Hepatocyte (in vitro differentiated cells): ENCODE measurements at regions not wholly inside any gene's neighbourhood (a gene's known extent, or its start where the extent isn't known, plus 50 kb on each side); places are given as distances from the start of the nearest gene placed in this dataset.

Source experiments
- DNase-seq: peaks from one replicate; pipeline ENCODE4 v3.0.0-alpha.2; 2016; ENCODE audit warnings: low spot score
- H2AFZ ChIP-seq: fragments of 200-600 bp; sonication (generic); 2 replicates; pipeline ENCODE4 v1.6.0; 2016; ENCODE audit warnings: antibody characterized with exemption, mild to moderate bottlenecking
- H3K27ac ChIP-seq: fragments of 200-600 bp; sonication (generic); 2 replicates; pipeline ENCODE4 v1.5.1; 2016; ENCODE audit warnings: mild to moderate bottlenecking
- H3K27me3 ChIP-seq: fragments of 200-600 bp; sonication (generic); 2 replicates; pipeline ENCODE4 v1.6.1; 2016
- H3K36me3 ChIP-seq: fragments of 200-600 bp; sonication (generic); replicated peaks from 2 replicates; pipeline ENCODE4 v1.5.1; 2016; ENCODE audit warnings: low read depth; ENCODE audit not compliant: insufficient read depth
- H3K4me1 ChIP-seq: fragments of 200-600 bp; sonication (generic); 2 replicates; pipeline ENCODE4 v1.5.1; 2016; ENCODE audit warnings: mild to moderate bottlenecking, moderate library complexity; ENCODE audit not compliant: insufficient read depth
- H3K4me2 ChIP-seq: fragments of 200-600 bp; sonication (generic); 2 replicates; pipeline ENCODE4 v1.6.0; 2016
- H3K4me3 ChIP-seq: fragments of 200-600 bp; sonication (generic); 2 replicates; pipeline ENCODE4 v1.5.1; 2016; ENCODE audit warnings: mild to moderate bottlenecking
- H3K79me2 ChIP-seq: fragments of 200-600 bp; sonication (generic); 2 replicates; pipeline ENCODE4 v1.6.0; 2017; ENCODE audit warnings: mild to moderate bottlenecking
- H3K9me2 ChIP-seq: fragments of 200-600 bp; sonication (generic); replicated peaks from 2 replicates; pipeline ENCODE4 v1.6.0; 2017; ENCODE audit warnings: mild to moderate bottlenecking; ENCODE audit not compliant: insufficient read depth
- H3K9me3 ChIP-seq: fragments of 200-600 bp; sonication (generic); 2 replicates; pipeline ENCODE4 v1.5.1; 2016; ENCODE audit warnings: low read depth, mild to moderate bottlenecking
- H4K20me1 ChIP-seq: fragments of 200-600 bp; sonication (generic); 2 replicates; pipeline ENCODE4 v1.6.0; 2016; ENCODE audit warnings: mild to moderate bottlenecking; ENCODE audit not compliant: insufficient read depth, poor library complexity, severe bottlenecking
- EZH2 ChIP-seq: fragments of 200-600 bp; sonication (generic); IDR thresholded peaks from 2 replicates; pipeline ENCODE4 v1.6.1; 2016; ENCODE audit warnings: antibody characterized with exemption, mild to moderate bottlenecking, borderline replicate concordance
- EZH2phosphoT487 ChIP-seq: fragments of 200-600 bp; sonication (generic); IDR thresholded peaks from one replicate; pipeline ENCODE4 v1.6.1; 2018; ENCODE audit warnings: antibody characterized with exemption, mild to moderate bottlenecking, low read depth, moderate library complexity; ENCODE audit not compliant: unreplicated experiment, severe bottlenecking
- WGBS: methylation state at CpG from one replicate; pipeline ENCODE4 v1.1.6; 2016; ENCODE audit warnings: low lambda C conversion rate; ENCODE audit errors: missing lambda C conversion rate; 5-methylcytosine and 5-hydroxymethylcytosine counted together
- TF ChIP-seq, protein P1 (sequence below): fragments of 200-600 bp; sonication (generic); IDR thresholded peaks from 2 replicates; pipeline ENCODE4 v1.5.1; 2016; ENCODE audit warnings: antibody characterized with exemption, mild to moderate bottlenecking; ENCODE audit not compliant: poor library complexity

DNA sequence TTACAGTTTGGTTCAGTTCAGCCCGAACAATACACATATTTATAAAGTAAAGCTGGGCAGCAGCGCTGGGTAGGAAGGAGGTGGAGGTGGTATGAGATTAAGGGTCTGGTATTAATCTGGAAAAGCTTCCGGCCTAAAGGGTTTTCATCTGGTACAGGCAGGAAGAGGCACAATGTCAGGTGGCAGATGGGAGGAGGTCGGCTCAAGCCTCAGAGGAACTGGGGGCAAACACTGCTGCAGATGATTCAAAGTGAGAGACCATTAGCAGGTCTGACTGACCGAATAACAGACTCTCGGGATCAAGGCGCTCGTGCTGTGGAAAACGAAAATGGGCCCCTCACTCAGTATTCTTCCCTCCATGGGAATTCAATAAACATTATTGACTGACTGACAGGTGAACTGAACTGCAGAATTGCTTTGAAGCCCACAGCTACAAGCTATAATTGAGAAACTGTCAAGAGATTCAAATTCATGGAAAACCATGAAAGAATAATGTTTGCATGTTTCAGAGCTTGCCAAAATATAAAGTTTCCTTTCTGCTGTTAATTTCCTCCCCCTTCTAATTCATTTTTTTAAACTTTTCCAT is 75.3 kb downstream of the TMEM167A start:
- Histone ChIP-seq H3K27me3 (no peaks in the 10 kb centered on the region), H3K27ac (no peak overlapping the region), H3K9me2 (no peaks in the 10 kb centered on the region), H3K4me3 (no peak overlapping the region), H2AFZ (no peak overlapping the region), H3K79me2 (no peaks in the 10 kb centered on the region), H3K9me3 (no peaks in the 10 kb centered on the region), H3K36me3 (no peaks in the 10 kb centered on the region), H4K20me1 (no peaks in the 10 kb centered on the region), H3K4me1 (no peaks in the 10 kb centered on the region), H3K4me2 (no peak overlapping the region)
- DNase-seq, result no peak
- 80% methylated on average over 9 of the region's 9 CpGs for WGBS
- TF ChIP-seq, protein P1, sequence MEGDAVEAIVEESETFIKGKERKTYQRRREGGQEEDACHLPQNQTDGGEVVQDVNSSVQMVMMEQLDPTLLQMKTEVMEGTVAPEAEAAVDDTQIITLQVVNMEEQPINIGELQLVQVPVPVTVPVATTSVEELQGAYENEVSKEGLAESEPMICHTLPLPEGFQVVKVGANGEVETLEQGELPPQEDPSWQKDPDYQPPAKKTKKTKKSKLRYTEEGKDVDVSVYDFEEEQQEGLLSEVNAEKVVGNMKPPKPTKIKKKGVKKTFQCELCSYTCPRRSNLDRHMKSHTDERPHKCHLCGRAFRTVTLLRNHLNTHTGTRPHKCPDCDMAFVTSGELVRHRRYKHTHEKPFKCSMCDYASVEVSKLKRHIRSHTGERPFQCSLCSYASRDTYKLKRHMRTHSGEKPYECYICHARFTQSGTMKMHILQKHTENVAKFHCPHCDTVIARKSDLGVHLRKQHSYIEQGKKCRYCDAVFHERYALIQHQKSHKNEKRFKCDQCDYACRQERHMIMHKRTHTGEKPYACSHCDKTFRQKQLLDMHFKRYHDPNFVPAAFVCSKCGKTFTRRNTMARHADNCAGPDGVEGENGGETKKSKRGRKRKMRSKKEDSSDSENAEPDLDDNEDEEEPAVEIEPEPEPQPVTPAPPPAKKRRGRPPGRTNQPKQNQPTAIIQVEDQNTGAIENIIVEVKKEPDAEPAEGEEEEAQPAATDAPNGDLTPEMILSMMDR, result no peak
- no peak for TF ChIP-seq EZH2phosphoT487
- no peak for TF ChIP-seq EZH2

DNA sequence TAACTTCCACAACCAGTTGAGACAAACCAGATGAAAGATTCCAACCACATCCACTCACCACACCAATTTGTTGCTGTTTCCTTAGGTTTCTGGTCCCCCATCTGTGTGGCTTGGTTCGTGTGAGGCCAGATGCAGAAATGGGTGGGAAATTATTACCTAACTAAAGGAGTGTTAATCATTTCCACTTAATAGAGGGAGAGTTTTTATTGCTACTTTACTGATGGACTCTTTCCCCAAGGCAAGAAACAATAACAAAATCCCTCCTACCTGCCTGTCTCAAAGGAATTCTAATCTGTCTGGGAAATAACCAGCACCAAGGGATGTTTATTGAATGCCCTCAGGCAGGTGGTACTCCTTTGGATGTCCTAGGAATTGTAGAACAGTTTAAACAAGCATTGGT is 76.3 kb downstream of the TMEM167A start:
- Histone ChIP-seq H3K4me3 (no peak overlapping the region), H4K20me1 (no peaks in the 10 kb centered on the region), H3K9me2 (no peaks in the 10 kb centered on the region), H3K4me1 (no peaks in the 10 kb centered on the region), H2AFZ (no peak overlapping the region), H3K27me3 (no peaks in the 10 kb centered on the region), H3K27ac (no peak overlapping the region), H3K79me2 (no peaks in the 10 kb centered on the region), H3K9me3 (no peaks in the 10 kb centered on the region), H3K4me2 (no peak overlapping the region), H3K36me3 (no peaks in the 10 kb centered on the region)
- WGBS, result 67% methylated on average over 1 of the region's 1 CpG
- DNase-seq, result no peak
- TF ChIP-seq, protein P1, result no peak
- TF ChIP-seq EZH2 (no peak), EZH2phosphoT487 (no peak)

DNA sequence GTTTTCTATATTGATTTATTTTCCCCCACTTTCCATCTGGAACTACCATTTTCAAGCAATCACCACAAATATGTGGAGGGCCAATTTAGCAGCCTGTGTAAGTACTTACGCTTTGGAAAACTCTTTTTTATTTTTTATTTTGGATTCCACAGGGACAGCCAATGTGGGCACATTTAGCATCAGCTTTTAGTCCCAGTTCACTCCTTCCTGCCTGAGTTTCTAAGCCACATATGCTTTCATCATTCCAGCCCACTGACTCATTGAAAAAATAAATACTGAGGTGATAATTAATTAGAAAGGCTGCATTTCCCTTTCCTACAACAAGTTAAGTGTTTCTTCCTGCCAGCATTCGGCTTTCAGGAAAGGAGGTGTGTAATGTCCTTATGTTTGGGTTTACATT is 76.8 kb downstream of the TMEM167A start:
- no peaks in the 10 kb centered on the region for H3K4me1 ChIP-seq
- H3K9me2 ChIP-seq, result no peaks in the 10 kb centered on the region
- no peaks in the 10 kb centered on the region for H3K27me3 ChIP-seq
- H3K36me3 ChIP-seq, result no peaks in the 10 kb centered on the region
- no peaks in the 10 kb centered on the region for H3K9me3 ChIP-seq
- no peak overlapping the region for H3K4me2 ChIP-seq
- no peak overlapping the region for H3K27ac ChIP-seq
- 68% methylated on average over 2 of the region's 2 CpGs for WGBS
- H2AFZ ChIP-seq, result no peak overlapping the region
- H4K20me1 ChIP-seq, result no peaks in the 10 kb centered on the region
- no peak for DNase-seq
- TF ChIP-seq EZH2phosphoT487 (no peak), EZH2 (no peak)
- TF ChIP-seq, protein P1, result no peak
- H3K79me2 ChIP-seq, result no peaks in the 10 kb centered on the region
- no peak overlapping the region for H3K4me3 ChIP-seq
